HepG2 (cell line): ENCODE measurements at regions not wholly inside any gene's neighbourhood (a gene's known extent, or its start where the extent isn't known, plus 50 kb on each side); places are given as distances from the start of the nearest gene placed in this dataset.

Source experiments
- CHCHD3 ChIP-seq: sonication (generic); formaldehyde crosslinking; IDR thresholded peaks from 2 replicates; pipeline ENCODE4 v1.8.0; 2022; ENCODE audit warnings: mild to moderate bottlenecking, missing genetic modification reagents, moderate library complexity
- CTCF ChIP-seq: sonication (generic); formaldehyde crosslinking; IDR thresholded peaks from 2 replicates; pipeline ENCODE4 v1.5.0; 2020; ENCODE audit warnings: mild to moderate bottlenecking, missing genetic modification reagents, moderate library complexity
- DNMT1 ChIP-seq: sonication (generic); formaldehyde crosslinking; IDR thresholded peaks from 2 replicates; pipeline ENCODE4 v1.5.1; 2020; ENCODE audit warnings: mild to moderate bottlenecking, missing genetic modification reagents
- MAX ChIP-seq: IDR thresholded peaks from 2 replicates; pipeline ENCODE4 v1.6.1; 2012; ENCODE audit warnings: inconsistent platforms
- POLR2AphosphoS5 ChIP-seq: IDR thresholded peaks from 2 replicates; pipeline ENCODE4 v1.6.1; 2012; ENCODE audit warnings: low read depth, low read length
- SMYD3 ChIP-seq: sonication (generic); formaldehyde crosslinking; IDR thresholded peaks from 2 replicates; pipeline ENCODE4 v1.8.1; 2023; ENCODE audit warnings: mild to moderate bottlenecking, missing genetic modification reagents
- SP2 ChIP-seq: sonication (generic); formaldehyde crosslinking; IDR thresholded peaks from 2 replicates; pipeline ENCODE4 v1.5.1; 2020; ENCODE audit warnings: mild to moderate bottlenecking, missing genetic modification reagents
- ZNF296 ChIP-seq: sonication (generic); formaldehyde crosslinking; conservative IDR thresholded peaks from 2 replicates; pipeline ENCODE4 v1.5.0; 2020; ENCODE audit warnings: mild to moderate bottlenecking, missing genetic modification reagents

DNA sequence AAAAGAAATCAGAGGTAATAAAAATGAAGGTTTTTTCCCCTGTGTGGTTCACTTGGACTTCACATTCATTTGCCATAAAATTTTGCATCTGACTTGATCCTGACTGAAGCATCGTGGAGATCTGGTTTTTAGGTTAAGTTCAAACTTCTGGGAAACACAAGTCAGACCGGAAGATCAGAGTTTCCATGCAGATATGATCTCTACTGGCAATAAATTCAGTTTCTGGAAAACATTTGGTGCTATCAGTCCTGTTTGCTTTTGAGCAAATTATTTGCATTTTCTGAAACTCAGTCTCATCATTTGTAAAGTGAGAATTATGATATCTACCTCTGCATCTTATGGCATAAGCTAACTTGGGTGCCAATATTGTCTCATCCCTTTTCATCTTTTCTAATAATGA lies 81.3 kb upstream of the KCNMA1 start:
- TF ChIP-seq CTCF (CRISPR knock-in tag) (no peak), ZNF296 (no peak), CHCHD3 (CRISPR knock-in tag) (no peak), SMYD3 (CRISPR knock-in tag) (no peak), DNMT1 (CRISPR knock-in tag) (no peak), POLR2AphosphoS5 (no peak), MAX (no peak), SP2 (CRISPR knock-in tag) (no peak)
